GM20431 (cell line): ENCODE measurements at regions not wholly inside any gene's neighbourhood (a gene's known extent, or its start where the extent isn't known, plus 50 kb on each side); places are given as distances from the start of the nearest gene placed in this dataset.
"Not testable (repeated sequence)": the region's sequence is repeated elsewhere in the genome, so short reads cannot be mapped to it uniquely, and the experiment has no call there.

Source experiments
- in situ Hi-C: fragments of 300-500 bp; cut with MseI, MboI; formaldehyde crosslinking; loops from one replicate; pipeline ENCODE4 v1.15.0; 2020; ENCODE audit warnings: low sequenced_read_pairs; ENCODE audit not compliant: unreplicated experiment

- in situ Hi-C loops: not testable (repeated sequence)
Measured at GRCh38 chr9:30942852-30943251, 1441.6 kb upstream of the ACO1 start.

DNA sequence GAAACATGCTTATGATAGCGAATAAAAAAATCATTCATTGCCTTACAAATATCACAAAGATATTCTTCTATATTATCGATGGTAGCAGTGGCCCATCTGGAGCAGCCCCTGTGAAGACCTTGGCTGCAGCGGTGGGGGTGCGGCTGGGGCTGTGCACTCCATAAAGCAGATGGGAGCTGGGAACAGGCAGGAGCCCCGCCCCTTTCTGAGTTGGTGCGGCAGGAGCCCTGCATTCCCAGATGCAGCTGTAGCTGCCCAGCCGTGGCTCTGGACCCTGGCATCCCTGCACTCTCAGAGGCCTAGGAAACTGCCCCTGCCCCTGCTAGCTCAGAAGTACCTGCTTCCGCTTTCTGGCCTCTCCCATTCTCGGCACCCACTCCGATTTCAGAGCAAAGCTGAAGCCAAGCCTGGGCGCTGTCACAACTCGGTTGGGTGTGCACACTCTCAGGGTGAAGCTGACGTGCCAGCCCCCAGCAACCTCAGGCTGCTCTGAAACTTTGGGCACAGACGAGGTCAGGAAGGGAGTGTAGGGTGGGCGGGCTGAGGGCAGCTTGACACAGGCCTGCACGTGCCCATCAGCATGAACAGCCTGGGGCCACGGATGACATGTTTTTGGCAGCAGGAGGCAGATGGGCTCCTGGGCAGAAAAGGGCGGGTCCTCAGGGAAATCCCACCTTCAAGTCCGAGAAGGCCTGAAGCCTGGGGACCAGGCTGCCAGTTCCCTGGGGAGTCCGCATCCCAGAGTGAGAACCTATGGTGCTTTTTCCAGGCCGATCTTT lies 1440.8 kb upstream of the ACO1 start:
- in situ Hi-C loops: no loop called here

DNA sequence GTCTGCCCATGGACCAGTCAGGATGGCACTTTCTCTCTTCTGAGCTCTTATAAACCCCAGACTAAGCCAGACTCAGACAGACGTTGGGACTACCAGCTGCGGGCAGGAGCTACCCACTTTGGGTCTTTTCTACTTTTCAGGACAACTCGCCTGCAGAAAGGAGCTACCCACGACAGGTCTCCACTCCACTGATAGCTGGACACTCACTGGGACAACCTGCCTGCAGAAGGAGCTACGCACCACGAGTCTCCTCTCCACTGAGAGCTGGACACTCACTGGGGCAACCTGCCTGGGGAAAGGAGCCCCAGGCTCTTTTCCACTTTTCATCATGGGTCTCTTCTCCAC lies 1440.2 kb upstream of the ACO1 start:
- in situ Hi-C loops: no loop called here

GRCh38 chr9:30944741-30945280 lies 1439.6 kb upstream of the ACO1 start:
- in situ Hi-C loops: no loop called here

DNA sequence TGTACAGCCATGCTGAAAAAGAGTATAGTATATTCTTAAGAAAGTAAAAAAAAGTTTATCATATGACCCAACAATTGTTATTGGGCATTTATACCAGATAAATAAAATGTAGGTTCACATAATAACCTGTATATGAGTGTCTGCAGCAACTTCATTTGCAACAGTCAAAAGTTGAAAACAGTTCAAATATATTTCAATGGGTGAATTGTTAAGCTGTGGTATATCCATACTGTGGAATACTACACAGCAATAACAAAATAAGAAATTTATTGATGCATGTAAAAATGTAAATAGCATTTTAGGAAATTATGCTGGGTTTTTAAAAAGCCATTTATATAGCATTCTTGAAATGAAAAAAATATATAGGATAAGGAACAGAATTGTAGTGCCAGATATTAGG lies 1420.1 kb upstream of the ACO1 start:
- in situ Hi-C loops: no loop called here

GRCh38 chr9:30967476-30967875 lies 1417.0 kb upstream of the ACO1 start:
- in situ Hi-C loops: no loop called here

- in situ Hi-C loops: no loop called here
Measured at GRCh38 chr9:30970186-30970585, 1414.3 kb upstream of the ACO1 start.

GRCh38 chr9:30970812-30971211 lies 1413.6 kb upstream of the ACO1 start:
- in situ Hi-C loops: no loop called here

DNA sequence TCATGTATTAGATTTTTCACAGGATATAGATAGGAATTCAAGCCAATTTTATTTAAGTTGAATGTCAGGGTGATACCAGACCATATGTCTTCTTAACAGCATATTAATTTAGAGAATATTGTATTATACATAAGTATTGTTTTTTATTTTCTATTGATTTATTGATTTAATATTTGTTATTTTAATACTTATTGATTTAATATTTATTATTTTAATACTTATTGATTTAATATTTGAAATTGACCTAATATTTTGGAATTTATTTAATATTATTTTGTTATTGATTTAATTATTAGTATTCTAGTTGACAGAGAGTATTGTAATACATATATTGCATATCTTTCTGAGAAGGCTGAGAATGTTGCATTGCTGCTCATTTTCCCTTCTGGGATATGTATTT lies 1411.8 kb upstream of the ACO1 start:
- in situ Hi-C loops: no loop called here

DNA sequence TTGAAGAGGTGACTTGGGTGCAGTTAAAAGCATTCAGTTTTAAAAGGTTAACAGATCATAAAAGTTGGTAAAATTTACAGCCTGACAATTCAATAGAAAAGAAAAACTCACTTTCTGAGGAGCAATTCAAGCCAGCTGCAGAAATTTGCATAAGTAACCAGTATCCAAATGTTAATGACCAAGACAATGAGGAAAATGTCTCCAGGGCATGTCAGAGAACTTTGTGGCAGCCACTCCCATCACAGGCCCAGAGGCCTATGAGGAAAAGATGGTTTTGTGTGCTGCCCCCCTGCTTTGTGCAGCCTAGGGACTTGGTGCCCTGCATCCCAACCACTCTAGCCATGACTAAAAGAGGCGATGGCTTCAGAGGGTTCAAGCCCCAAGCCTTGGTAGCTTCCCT lies 1406.5 kb upstream of the ACO1 start:
- in situ Hi-C loops: no loop called here

GRCh38 chr9:30982301-30982700 lies 1402.1 kb upstream of the ACO1 start:
- in situ Hi-C loops: no loop called here

DNA sequence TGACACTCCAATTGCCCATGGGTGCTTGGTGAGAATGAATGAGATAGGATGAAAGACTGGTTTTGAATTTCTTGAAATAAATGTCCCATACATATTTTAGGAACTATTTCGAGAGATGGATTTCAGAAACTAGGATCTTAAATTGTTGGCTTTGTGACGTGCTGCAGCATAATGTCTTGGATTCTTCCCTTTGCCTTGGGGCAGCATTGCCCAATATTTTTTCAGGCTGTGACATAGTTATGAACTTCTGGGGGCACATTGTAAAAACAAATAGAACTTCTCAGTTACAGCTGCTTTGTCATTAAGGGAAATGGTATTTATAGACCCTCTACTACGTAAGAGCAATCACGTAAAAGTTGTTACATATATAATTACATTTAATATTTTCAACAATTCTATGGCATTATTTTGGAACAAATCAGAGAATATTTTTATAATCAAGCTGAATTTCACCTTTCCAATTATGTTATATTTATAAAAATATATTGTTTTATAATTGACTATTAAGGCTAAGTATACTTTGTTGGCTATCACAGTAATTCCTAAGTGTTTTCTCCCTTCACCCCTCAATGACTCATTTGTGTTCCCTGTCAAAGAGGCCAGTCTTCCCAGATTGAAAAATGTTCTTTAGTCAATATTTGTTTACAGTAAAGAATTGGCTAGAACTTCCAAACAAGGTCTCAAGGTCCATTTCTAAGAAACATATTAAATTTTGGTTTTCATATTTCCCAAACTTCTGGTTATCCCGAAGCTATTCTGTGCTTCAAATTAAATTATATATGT lies 1388.3 kb upstream of the ACO1 start:
- in situ Hi-C loops: no loop called here

- in situ Hi-C loops: no loop called here
Measured at GRCh38 chr9:30996761-30997160, 1387.7 kb upstream of the ACO1 start.

DNA sequence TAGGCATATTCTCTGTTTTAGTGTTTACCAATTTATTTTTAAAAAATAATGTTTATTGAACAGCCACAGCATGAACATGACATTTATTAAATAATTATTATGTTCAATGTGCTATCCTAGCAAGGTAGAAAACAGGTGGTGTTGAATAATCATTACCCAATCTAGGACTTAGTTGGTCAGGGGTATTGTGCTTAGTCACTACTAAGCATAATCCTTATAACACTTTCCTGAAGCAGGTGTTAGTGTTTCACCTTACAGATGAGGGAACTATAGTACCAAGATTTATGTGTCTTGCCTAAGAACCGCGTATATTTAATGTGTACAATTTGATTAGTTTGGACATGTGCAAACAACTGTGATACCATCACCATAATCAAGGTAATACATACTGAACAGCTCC lies 1387.2 kb upstream of the ACO1 start:
- in situ Hi-C loops: no loop called here

- in situ Hi-C loops: no loop called here
Measured at GRCh38 chr9:31005086-31005665, 1379.3 kb upstream of the ACO1 start.

GRCh38 chr9:31013371-31013770 lies 1371.1 kb upstream of the ACO1 start:
- in situ Hi-C loops: no loop called here

GRCh38 chr9:31023847-31024246 lies 1360.6 kb upstream of the ACO1 start:
- in situ Hi-C loops: no loop called here

- in situ Hi-C loops: no loop called here
Measured at GRCh38 chr9:31027678-31028077, 1356.8 kb upstream of the ACO1 start.

DNA sequence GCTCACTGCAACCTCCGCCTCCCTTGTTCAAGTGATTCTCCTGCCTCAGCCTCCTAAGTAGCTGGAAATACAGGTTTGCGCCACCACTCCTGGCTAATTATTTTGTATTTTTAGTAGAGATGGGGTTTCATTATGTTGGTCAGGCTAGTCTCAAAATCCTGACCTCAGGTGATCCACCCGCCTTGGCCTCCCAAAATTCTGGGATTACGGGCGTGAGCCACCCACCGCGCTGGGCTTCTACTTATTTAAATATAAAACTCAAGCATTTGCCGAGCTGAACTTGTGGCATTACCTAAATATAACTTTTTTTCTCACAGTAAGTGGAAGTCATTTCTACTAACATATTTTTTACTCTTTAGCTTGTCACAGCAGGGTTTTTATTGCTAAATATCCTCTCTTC lies 1356.3 kb upstream of the ACO1 start:
- in situ Hi-C loops: no loop called here

- in situ Hi-C loops: no loop called here
Measured at GRCh38 chr9:31030741-31031202, 1353.7 kb upstream of the ACO1 start.

GRCh38 chr9:31032206-31032605 lies 1352.2 kb upstream of the ACO1 start:
- in situ Hi-C loops: no loop called here
